Esophagus squamous epithelium (tissue), 5 donors: ENCODE measurements at regions not wholly inside any gene's neighbourhood (a gene's known extent, or its start where the extent isn't known, plus 50 kb on each side); places are given as distances from the start of the nearest gene placed in this dataset.

Source experiments
- DNase-seq: peaks from one replicate; lab custom pipeline; 2025; lab: John Stamatoyannopoulos, UW
- H3K27ac ChIP-seq, 4 donors: fragments of 200-600 bp; sonication (generic); one replicate each; pipeline ENCODE4 v1.5.1; 2016 to 2019; ENCODE audit warnings: mild to moderate bottlenecking in 1 of 4
- H3K27me3 ChIP-seq, 4 donors: fragments of 200-600 bp; sonication (generic); 1 replicate in 3 of 4; 2 replicates in 1 of 4; pipeline versions ENCODE4 v1.5.1 to v1.6.0; 2017 to 2021; ENCODE audit warnings: antibody characterized with exemption in 1 of 4
- H3K36me3 ChIP-seq, 3 donors: fragments of 200-600 bp; sonication (generic); one replicate each; pipeline ENCODE4 v1.5.1; 2016 to 2019
- H3K4me1 ChIP-seq, 3 donors: fragments of 200-600 bp; sonication (generic); one replicate each; pipeline ENCODE4 v1.5.1; 2017 to 2019
- H3K4me3 ChIP-seq, 4 donors: fragments of 200-600 bp; sonication (generic); 1 replicate in 3 of 4; 2 replicates in 1 of 4; pipeline ENCODE4 v1.5.1; 2016 to 2019; ENCODE audit warnings: mild to moderate bottlenecking in 2 of 4, moderate library complexity in 1 of 4
- H3K9me3 ChIP-seq, 3 donors: fragments of 200-600 bp; sonication (generic); one replicate each; pipeline ENCODE4 v1.5.1; 2016 to 2019
- POLR2A ChIP-seq, 4 donors: fragments of 450-650 bp; IDR thresholded peaks; one replicate each; pipeline ENCODE4 v1.6.1; 2017; ENCODE audit warnings: antibody characterized with exemption in 4 of 4, mild to moderate bottlenecking in 4 of 4, moderate library complexity in 3 of 4
- WGBS, 2 donors: methylation state at CpG; one replicate each; pipeline ENCODE4 v1.1.5; 2018; 5-methylcytosine and 5-hydroxymethylcytosine counted together
- intact Hi-C: fragments of 100-400 bp; cut with DNase I; formaldehyde crosslinking; loops from one replicate; pipeline ENCODE4 v1.15.0; 2022
- TF ChIP-seq, protein P1 (sequence below), 6 experiments: fragments of 450-650 bp in 4 of 6; fragments of 200-600 bp in 2 of 6; sonication (generic) in 2 of 6; IDR thresholded peaks; one replicate each; pipeline ENCODE4 v1.5.1; 2016 to 2019; ENCODE audit warnings: antibody characterized with exemption in 6 of 6, mild to moderate bottlenecking in 4 of 6, moderate library complexity in 4 of 6
- donor health status: DM: yes; HTN: yes; CAD: no.

DNA sequence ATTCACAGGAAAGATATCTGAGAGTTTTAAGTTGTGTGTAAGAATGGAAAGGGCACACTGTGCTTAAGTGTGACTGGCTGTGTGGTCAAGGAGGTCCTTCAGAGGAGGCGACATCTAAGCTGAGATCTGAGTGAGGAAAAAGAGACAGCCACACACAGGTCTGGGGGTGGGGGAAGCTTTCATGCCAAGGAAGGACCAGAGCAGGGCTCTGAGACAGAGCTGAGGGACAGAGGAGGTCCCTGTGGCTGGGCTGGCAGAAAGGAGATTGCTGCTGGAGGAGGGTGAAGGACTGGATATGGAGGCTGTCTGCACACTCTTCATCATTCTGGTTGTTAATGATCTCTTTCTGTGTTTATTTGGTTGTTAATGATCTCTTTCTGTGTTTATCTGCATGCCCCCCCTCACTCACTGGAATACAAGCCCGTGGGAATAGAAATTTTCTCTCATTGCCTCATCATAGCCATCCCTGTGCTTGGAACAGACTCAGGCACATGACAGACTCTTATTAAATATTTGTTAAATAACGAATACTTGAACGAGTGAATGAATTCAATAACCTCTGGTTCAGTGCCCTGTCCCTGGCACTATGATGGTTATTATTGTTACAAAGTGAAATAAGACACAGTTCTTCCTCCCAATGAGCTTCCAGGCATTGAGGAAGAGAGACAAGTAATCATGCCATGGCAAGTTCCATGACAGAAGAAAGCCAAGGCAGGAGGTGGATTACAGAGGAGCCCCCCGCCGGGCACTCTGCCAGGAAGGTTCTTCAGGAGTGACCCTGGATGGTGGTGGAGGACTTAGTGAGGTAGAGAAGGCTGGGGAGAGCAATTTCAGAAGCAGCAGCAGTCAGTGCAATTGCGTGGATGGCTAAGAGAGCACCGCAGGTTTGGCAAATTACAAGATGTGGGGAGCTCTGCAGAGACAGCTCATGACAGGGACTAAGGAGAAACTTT, 399.4 kb upstream of the HS6ST1 start:
- Histone ChIP-seq H3K27me3 (peaks cover 0 to 15% (median 0%) of the 10 kb centered on the region in 4 donors), H3K36me3 (no peaks in the 10 kb centered on the region), H3K4me3 (no peak overlapping the region), H3K4me1 (no peaks in the 10 kb centered on the region), H3K9me3 (no peaks in the 10 kb centered on the region), H3K27ac (no peak overlapping the region)
- DNase-seq, result no peak
- WGBS, 2 donors, result 57 to 70% methylated on average over 8 of the region's 8 CpGs
- intact Hi-C loops, result no loop called here
- no peak for TF ChIP-seq POLR2A (IDR thresholded peaks at IDR 0.05)
- TF ChIP-seq, protein P1, sequence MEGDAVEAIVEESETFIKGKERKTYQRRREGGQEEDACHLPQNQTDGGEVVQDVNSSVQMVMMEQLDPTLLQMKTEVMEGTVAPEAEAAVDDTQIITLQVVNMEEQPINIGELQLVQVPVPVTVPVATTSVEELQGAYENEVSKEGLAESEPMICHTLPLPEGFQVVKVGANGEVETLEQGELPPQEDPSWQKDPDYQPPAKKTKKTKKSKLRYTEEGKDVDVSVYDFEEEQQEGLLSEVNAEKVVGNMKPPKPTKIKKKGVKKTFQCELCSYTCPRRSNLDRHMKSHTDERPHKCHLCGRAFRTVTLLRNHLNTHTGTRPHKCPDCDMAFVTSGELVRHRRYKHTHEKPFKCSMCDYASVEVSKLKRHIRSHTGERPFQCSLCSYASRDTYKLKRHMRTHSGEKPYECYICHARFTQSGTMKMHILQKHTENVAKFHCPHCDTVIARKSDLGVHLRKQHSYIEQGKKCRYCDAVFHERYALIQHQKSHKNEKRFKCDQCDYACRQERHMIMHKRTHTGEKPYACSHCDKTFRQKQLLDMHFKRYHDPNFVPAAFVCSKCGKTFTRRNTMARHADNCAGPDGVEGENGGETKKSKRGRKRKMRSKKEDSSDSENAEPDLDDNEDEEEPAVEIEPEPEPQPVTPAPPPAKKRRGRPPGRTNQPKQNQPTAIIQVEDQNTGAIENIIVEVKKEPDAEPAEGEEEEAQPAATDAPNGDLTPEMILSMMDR (IDR thresholded peaks at IDR 0.05), result no peak

DNA sequence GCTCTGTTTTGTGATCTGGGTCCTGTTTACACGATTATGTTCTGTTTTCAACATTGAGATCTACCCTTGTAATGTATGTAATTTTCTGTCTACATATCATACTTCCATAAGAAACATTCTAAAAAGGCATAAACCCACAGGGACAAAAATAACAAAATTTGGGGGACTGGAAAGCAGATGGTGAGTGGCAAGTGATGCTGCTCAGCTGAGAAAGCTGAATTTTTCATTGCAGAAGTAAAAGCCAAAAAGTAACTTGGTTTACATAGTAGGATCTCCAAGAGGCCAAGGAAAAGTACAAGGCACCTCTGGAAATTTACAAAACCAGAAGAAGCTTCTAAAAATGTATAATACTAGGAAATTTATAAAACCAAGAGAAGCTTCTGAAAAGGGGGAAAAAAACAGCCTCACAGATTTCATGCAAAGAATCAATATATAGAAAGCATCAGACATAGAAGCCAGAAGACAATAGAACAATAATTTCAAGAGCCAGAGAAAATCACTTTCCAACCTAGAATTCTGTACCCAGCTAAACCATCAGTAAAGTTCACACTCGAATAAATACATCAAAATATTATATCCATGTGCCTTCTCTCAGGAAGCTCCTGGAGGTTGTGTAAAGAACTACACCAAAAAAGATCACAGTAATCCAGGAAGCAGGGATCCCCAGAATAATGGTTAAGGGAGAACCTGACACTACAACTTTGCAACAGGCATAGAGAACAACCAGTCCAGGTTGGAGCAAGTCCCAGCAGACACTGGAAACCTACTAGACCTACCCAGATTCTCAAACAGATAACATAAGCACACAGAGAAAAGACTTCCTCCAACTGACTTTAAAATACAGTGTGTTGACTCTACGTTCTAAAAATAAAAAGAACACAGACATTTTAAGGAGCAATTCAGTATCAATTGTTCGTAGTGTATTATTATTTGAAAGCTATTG, 401.7 kb upstream of the HS6ST1 start:
- 76 to 79% methylated on average over 4 of the region's 4 CpGs for WGBS, 2 donors
- Histone ChIP-seq H3K27ac (no peak overlapping the region), H3K9me3 (no peaks in the 10 kb centered on the region), H3K4me3 (no peak overlapping the region), H3K36me3 (no peaks in the 10 kb centered on the region), H3K4me1 (peaks cover 0 to 5% (median 0%) of the 10 kb centered on the region in 3 donors), H3K27me3 (peaks cover 0 to 15% (median 0%) of the 10 kb centered on the region in 4 donors)
- DNase-seq, result no peak
- intact Hi-C loops, result no loop called here
- TF ChIP-seq, protein P1 (IDR thresholded peaks at IDR 0.05), result no peak
- TF ChIP-seq POLR2A (IDR thresholded peaks at IDR 0.05), result no peak

DNA sequence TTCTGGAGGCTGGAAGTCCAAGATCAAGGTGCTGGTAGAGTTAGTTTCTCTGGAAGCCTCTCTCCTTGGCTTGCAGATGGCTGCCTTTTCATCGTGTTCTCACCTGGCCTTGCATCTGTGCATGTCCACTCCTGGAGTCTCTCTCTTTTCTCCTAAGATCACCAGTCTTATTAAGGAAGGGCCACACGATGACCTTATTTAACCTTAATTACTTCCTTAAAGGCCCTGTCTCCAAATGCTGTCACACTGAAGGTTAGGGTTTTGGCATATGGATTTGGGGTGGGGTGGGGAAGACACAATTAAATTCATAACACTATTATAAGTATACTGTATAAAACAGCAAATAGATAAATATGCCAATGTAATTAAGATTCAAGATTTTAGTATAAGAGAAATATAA, 402.4 kb upstream of the HS6ST1 start:
- H3K27ac ChIP-seq, result no peak overlapping the region
- no peaks in the 10 kb centered on the region for H3K36me3 ChIP-seq
- peaks cover 0 to 11% (median 0%) of the 10 kb centered on the region in 4 donors for H3K27me3 ChIP-seq
- TF ChIP-seq, protein P1 (IDR thresholded peaks at IDR 0.05), result no peak
- TF ChIP-seq POLR2A (IDR thresholded peaks at IDR 0.05), result no peak
- no peaks in the 10 kb centered on the region for H3K9me3 ChIP-seq
- peaks cover 0 to 5% (median 0%) of the 10 kb centered on the region in 3 donors for H3K4me1 ChIP-seq
- 86 to 90% methylated on average over 2 of the region's 2 CpGs for WGBS, 2 donors
- no peak overlapping the region for H3K4me3 ChIP-seq
- intact Hi-C loops, result no loop called here
- no peak for DNase-seq

DNA sequence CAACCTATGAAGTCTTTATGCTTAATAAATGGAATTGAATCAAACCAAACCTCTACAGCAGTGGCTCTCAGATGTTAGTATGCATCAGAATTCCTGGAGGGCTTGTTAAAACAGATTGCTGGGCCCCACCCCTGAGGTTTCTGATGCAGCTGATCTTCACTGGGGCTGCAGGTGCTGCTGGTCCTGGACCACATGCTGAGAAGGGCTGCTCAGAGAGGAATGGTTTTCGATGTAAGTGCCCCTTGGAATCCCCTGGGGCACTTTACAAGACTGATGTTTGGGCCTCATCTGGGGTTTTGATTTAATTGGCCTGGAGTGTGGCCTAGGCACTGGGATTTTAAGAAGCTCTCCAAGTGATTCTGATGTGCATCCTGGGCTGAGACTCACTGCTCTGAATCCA, 403.8 kb upstream of the HS6ST1 start:
- 86% methylated on average over 1 of the region's 1 CpG; no CpG with 5 or more reads in 1 of the 2 donors for WGBS, 2 donors
- Histone ChIP-seq H3K4me1 (peaks cover 0 to 11% (median 5%) of the 10 kb centered on the region in 3 donors), H3K27ac (no peak overlapping the region), H3K4me3 (no peak overlapping the region), H3K36me3 (no peaks in the 10 kb centered on the region), H3K9me3 (no peaks in the 10 kb centered on the region), H3K27me3 (no peaks in the 10 kb centered on the region)
- DNase-seq, result no peak
- TF ChIP-seq, protein P1 (IDR thresholded peaks at IDR 0.05), result no peak
- no peak for TF ChIP-seq POLR2A (IDR thresholded peaks at IDR 0.05)
- intact Hi-C loops, result no loop called here
